MG63 (cell line): ENCODE measurements at regions not wholly inside any gene's neighbourhood (a gene's known extent, or its start where the extent isn't known, plus 50 kb on each side); places are given as distances from the start of the nearest gene placed in this dataset.

ENCODE experiments used
- DNase-seq: peaks from one replicate; pipeline ENCODE4 v3.0.0-alpha.2; 2020
- H3K27me3 ChIP-seq: fragments of 250-450 bp; sonication (Bioruptor Pico); 2 replicates; pipeline ENCODE4 v1.5.1; 2020; ENCODE audit warnings: mild to moderate bottlenecking, moderate library complexity
- H3K36me3 ChIP-seq: fragments of 250-450 bp; sonication (Bioruptor Pico); 2 replicates; pipeline ENCODE4 v1.5.1; 2020; ENCODE audit warnings: mild to moderate bottlenecking, moderate library complexity
- H3K4me3 ChIP-seq: fragments of 250-450 bp; sonication (Bioruptor Pico); 2 replicates; pipeline ENCODE4 v1.5.1; 2020; ENCODE audit warnings: mild to moderate bottlenecking, moderate library complexity
- H3K9me3 ChIP-seq: fragments of 250-450 bp; sonication (Bioruptor Pico); 2 replicates; pipeline ENCODE4 v1.5.1; 2020; ENCODE audit warnings: mild to moderate bottlenecking, moderate library complexity

DNA sequence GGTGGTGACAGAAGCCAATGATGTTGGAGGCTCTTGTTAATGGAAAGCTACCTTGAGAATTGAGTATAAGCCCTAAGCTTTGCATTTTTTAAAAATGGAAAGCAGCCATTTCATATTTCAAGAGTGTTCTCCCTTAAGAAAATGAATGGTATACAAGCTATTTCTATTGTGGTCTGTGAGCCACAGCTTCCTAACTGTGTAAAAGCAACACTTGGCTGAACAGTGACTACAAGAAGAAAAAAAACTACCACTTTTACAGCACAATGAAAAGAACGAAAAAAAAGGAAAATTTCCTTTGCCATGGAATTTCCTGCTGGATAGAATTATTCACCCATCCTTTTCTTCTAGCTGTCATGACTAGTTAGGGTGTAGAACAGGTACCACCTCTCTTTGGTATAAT is 397.1 kb upstream of the BTBD3 start:
- H3K36me3 ChIP-seq: no peaks in the 10 kb centered on the region
- DNase-seq: no peak
- H3K4me3 ChIP-seq: no peak overlapping the region
- no peaks in the 10 kb centered on the region for H3K27me3 ChIP-seq
- H3K9me3 ChIP-seq: peaks cover 8% of the 10 kb centered on the region

DNA sequence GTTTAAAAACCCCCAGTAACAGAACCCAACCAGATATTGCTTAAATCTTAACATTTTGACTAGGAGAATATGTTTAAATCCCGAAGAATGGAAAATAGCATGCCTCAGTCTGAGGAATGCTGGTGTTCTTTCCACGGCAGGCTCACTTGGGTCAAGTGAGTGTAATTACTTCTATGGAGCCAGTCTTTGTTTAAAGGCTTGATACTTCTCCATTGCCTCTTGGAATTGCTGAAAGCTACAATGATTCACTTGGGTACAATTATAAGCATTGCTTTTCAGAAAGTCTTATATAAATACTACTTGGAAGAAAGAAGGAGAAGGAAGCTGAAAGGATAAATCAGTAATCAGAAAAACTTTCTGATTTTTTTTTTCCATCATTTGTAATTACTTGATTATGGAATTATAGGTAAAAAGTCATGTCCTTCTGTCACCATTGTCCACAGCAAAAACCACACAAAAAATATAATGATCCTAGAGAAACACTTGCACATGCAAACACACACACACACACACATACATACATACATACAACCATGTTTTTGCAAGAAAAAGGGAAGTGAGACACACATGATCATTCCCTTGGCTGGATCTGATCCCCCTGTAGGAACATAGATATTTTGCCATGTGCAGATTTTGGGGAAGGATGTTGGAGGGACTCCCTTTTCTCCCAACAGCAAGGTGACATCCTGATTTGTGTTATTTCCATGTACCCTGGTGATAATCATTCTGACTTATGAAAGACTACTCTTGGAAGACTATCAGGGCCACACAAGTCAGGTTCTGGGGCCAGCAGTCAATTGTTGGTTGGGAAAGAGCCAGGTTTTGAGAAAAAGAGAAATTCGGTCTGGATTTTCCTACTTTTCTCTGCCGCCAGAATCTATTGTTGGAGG is 396.0 kb upstream of the BTBD3 start:
- peaks cover 8% of the 10 kb centered on the region for H3K9me3 ChIP-seq
- H3K36me3 ChIP-seq: no peaks in the 10 kb centered on the region
- DNase-seq: no peak
- no peak overlapping the region for H3K4me3 ChIP-seq
- H3K27me3 ChIP-seq: no peaks in the 10 kb centered on the region

DNA sequence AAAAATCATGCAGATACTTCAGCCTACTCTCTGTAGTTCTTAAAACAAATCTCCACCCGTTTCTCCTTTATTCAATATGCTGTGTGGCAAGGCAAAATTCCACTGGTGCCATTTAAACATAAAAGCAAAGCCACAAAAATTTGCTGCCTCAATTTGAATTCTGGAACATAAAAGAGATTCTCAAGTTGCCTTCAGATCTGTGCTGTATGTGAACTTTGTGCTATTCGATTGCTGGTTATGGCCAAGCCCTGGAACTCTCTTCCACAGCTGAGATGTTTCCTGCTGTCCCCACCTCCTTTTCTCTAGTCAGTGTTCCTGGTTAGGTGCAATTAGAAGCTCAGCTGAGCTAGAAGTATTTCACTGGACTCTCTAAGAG is 395.3 kb upstream of the BTBD3 start:
- DNase-seq: no peak
- peaks cover 8% of the 10 kb centered on the region for H3K9me3 ChIP-seq
- H3K27me3 ChIP-seq: no peaks in the 10 kb centered on the region
- no peak overlapping the region for H3K4me3 ChIP-seq
- H3K36me3 ChIP-seq: no peaks in the 10 kb centered on the region

DNA sequence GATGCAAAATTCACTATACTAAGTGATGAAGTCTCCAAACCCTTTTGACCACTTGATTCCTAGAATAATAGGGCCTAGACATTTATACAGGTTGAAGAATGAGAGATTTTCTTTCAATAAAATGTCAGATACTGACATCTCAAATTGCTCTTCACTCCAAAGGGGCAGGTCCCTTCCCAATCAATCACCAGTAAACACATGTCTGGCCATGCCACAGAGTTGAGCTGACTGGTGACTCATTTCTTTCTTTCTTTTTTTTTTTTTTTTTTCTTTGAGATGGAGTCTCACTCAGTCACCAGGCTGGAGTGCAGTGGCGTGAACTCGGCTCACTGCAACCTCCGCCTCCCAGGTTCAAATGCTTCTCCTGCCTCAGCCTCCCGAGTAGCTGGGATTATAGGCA is 388.6 kb upstream of the BTBD3 start:
- Histone ChIP-seq H3K27me3 (no peaks in the 10 kb centered on the region), H3K36me3 (no peaks in the 10 kb centered on the region), H3K9me3 (peaks cover 20% of the 10 kb centered on the region), H3K4me3 (no peak overlapping the region)
- no peak for DNase-seq

DNA sequence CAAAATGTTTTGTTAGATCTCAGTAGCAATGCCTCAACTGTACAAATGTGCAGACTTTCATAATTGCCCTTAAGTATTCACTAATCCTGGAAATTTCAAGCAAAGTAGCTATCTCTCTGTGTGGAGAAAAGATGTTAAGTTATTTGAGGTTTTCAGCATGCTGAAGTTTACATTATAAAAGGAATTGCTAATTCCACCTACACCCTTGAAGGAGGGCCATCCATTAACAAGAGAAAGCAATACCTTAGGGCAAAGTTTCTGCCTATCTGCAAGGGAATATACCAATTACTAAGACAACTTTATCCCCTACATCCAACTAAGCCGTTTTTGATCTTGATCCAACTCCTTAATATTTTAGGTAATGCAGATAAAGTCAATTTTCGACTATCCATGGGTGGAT is 380.7 kb upstream of the BTBD3 start:
- Histone ChIP-seq H3K9me3 (no peaks in the 10 kb centered on the region), H3K36me3 (no peaks in the 10 kb centered on the region), H3K4me3 (no peak overlapping the region), H3K27me3 (no peaks in the 10 kb centered on the region; the same call in none of the 2 replicates)
- no peak for DNase-seq

DNA sequence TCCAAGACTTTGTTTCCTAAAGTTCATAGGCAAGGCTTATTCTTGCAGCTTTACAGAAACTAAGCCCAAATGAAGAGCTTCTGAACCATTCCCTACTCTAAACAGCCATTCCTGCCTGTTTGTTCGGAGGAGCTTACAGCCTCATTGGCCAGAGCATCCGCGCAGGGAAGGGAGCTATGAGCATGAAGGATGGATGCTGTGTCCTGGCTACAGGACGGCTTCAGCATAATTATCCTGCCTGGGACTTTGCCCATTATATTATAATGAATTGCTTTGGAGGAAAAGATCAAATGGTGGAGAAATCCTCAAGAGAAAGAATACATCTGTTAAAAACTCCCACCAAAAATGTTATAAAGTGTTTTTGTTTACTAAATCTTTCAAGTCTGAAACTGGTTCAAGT is 378.2 kb upstream of the BTBD3 start:
- H3K4me3 ChIP-seq: no peak overlapping the region
- H3K9me3 ChIP-seq: no peaks in the 10 kb centered on the region
- no peak for DNase-seq
- no peaks in the 10 kb centered on the region for H3K36me3 ChIP-seq
- no peaks in the 10 kb centered on the region; the same call in 1 of the 2 replicates for H3K27me3 ChIP-seq

DNA sequence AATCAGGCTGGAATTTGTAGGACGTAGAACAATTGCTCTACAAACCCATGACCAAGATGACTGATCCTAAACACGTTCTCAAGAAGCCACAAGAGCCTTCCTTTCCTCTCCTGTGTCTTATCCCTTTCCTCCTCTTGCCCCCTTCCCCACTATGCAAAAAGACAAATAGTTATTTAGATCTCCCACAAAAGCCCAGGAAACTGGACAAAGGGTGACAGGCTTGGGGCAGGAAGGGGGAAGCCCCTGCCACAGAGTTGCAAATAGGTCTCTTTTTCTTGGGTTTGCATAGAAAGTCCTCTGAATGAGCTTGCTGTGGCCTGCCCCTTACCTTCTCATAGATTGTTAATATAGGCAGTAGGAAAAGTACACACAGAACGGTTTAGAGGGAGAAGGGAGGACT is 377.1 kb upstream of the BTBD3 start:
- Histone ChIP-seq H3K9me3 (no peaks in the 10 kb centered on the region), H3K27me3 (no peaks in the 10 kb centered on the region; the same call in 1 of the 2 replicates), H3K4me3 (no peak overlapping the region), H3K36me3 (no peaks in the 10 kb centered on the region)
- DNase-seq: no peak

DNA sequence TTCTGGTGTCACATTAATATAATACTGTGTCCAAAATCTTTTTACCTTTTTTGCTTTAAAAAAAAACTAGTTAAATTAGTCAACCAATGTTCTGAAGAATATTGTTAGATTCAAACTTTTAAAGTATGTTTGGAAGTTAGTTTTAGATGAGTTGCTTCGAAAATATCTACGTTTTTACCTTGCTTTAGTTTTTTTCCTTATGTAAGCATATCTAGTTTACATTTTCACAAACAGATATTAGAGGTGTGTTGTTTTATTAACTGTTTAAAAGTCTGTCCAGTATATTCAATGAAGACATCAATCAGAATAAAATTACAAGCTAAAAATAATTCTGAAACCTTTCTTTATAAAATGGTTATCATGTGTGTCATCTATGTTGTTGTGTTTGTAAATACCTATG is 375.0 kb upstream of the BTBD3 start:
- H3K9me3 ChIP-seq: no peaks in the 10 kb centered on the region
- DNase-seq: no peak

DNA sequence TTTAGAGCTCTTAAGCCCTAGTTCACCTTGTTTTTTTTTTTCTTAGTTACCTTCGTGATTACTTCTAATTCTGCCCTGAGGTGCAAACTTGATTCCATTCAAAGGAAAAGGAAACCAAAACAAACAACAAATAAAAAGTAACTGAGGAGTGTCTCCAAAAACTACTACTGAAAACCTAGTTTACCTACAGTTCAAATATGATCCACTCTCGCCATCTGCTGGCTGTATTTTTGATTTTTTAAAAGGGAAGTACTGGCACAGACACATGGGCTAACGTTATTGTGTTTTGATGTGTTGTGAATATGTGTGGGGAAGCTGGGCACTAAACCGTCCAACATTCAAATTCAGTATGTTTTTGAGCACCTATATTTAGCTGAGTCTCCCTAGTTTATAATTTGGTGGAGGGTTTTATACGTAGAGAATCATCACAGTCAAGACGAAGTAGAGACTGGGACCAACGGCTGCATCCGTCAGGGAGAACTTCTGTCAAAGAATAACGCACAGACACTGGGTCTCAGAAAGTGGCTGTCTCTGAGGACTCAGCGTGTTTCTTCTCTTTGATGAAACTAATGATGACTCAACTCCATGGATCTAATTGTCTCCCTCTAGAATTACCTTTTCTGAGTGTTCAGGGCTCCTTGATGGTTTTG is 373.5 kb upstream of the BTBD3 start:
- Histone ChIP-seq H3K9me3 (no peaks in the 10 kb centered on the region), H3K36me3 (no peaks in the 10 kb centered on the region), H3K4me3 (no peak overlapping the region), H3K27me3 (no peaks in the 10 kb centered on the region; the same call in 1 of the 2 replicates)
- no peak for DNase-seq

More for the DNA sequence above, 375.0 kb upstream of the BTBD3 start:
- H3K27me3 ChIP-seq: no peaks in the 10 kb centered on the region; the same call in 1 of the 2 replicates
- no peaks in the 10 kb centered on the region for H3K36me3 ChIP-seq
- H3K4me3 ChIP-seq: no peak overlapping the region

DNA sequence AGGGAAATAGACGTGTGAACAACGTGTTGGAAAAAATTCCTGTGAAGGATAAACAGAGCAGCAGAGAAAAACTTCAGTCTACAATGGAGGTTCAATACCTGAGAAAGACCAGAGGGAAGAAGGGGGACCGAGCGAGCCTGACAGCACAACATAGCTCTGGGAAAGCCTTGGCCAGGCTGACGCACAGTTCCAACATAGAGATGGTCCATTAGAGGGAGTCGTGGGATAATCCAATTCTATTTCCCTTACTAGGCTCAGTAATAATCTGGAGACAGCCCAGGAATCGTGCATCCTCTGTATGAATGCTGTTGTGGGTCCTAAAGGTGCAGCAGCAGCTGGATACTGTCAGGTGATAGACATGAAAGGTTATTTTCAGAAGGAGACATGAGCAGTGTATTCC is 370.8 kb upstream of the BTBD3 start:
- no peak for DNase-seq
- Histone ChIP-seq H3K27me3 (no peaks in the 10 kb centered on the region), H3K4me3 (no peak overlapping the region)

DNA sequence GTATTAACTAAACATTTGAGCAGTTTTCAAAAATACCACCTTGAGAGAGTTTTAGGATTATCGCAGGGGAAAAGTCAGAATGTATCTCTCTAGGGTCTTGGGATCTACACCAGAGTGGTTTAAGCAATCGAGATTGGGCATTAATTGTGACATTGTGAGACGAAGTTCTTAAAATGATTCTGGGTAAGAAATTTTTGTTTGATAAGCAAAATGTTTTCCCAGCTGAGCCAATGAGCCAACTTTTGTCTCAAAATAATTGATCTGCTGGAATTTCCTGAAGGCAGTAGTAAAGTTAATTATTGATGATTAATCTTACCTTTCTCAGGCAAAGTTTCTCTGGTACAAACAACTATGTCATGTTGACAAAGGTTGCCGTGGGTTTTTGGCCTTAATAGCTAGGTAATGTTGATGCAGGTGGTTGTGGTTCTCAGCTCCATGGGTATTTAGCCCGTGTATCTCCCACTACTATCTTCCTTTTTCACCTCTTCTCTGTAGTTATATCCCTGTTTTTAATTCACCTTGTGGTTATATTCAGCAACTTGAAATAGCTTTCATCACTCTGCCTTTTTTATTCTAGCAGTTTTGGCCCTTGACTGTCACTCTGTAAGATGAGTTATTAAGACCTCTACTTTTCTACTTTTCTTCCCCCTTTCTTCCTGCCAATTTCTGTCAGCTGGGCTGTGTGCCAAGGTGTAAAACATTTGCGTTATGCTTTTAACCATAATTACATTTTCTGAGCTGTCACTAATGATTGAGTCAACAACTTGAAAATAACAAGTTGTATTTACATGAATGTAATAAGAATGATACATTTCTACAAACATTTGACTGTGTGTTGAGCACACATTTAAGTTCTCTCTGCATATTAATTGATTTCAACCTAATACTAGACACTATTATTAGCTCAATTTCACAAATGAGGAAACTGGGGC is 368.3 kb upstream of the BTBD3 start:
- Histone ChIP-seq H3K4me3 (no peak overlapping the region), H3K9me3 (no peaks in the 10 kb centered on the region), H3K27me3 (no peaks in the 10 kb centered on the region), H3K36me3 (no peaks in the 10 kb centered on the region)
- DNase-seq: no peak

More for the DNA sequence above, 370.8 kb upstream of the BTBD3 start:
- no peaks in the 10 kb centered on the region for H3K36me3 ChIP-seq
- no peaks in the 10 kb centered on the region for H3K9me3 ChIP-seq

DNA sequence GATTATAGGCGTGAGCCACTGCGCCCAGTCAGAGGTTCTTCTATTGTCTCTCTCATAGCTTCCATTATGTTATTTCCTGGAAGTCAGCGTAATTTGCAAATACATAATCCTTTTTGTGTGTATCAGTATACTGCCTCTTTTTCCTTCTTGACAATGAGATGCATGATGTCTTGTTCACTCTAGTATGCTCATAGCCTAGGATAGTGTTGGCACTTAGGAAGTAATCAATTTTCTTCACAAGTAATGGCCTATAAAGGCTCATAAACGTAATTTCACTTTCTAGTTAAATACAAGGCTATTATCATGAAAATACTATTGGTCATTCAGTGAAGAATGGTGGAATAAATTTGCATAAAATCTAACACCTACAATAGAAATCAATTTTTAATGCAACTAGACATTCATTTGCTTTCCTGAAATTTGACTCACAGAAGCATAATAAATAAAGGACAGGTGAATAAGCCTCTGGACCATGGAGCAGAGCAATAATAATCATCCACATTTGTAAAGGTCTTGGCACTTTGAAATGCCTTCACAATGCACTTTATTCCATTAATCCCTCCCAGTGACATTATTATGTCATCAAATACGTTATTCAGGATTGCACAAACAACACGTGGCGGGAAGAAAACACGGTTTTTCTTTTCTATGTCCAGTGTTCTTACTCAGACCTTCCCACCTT is 366.9 kb upstream of the BTBD3 start:
- DNase-seq: no peak
- Histone ChIP-seq H3K9me3 (no peaks in the 10 kb centered on the region), H3K27me3 (no peaks in the 10 kb centered on the region), H3K36me3 (no peaks in the 10 kb centered on the region), H3K4me3 (no peak overlapping the region)

DNA sequence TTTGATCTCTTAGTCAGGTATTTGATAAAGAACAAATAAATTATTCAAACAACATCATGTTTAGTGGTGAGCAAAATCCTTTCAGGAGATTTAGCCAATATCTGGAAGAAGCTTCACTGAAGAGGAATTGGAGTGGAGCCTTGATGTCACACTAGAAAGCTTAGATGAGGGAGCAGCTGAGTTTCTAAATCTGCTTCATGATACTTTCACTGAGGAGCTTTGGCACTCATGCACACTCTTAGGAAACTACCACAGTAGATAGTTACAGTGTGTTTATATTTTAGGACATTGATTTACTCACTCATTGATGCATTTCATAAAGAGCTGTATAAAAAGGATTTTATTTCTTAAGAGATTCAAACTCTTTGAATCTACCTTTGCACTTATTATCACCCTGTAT is 366.2 kb upstream of the BTBD3 start:
- DNase-seq: no peak
- Histone ChIP-seq H3K4me3 (no peak overlapping the region), H3K9me3 (no peaks in the 10 kb centered on the region), H3K27me3 (no peaks in the 10 kb centered on the region), H3K36me3 (no peaks in the 10 kb centered on the region)

DNA sequence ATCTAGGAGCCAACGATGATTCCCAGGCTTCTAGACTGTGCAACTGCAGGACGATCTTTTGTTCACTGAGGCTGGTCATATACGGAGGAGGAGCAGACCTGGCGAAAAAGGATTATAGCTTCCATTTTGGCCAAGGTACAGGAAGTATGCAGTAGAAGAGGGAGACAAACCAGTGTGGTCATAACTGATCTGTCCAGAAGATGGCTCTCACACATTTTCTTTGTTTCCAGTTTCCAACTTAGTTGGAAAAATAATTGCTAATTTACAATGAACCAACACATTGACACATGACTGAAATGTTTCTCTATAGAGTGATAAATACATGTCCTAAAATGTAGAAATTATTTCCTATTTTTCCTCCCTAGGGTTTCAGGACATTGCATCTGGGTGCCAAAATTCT is 364.1 kb upstream of the BTBD3 start:
- DNase-seq: no peak
- H3K36me3 ChIP-seq: no peaks in the 10 kb centered on the region
- no peak overlapping the region for H3K4me3 ChIP-seq
- no peaks in the 10 kb centered on the region for H3K27me3 ChIP-seq
- H3K9me3 ChIP-seq: no peaks in the 10 kb centered on the region

DNA sequence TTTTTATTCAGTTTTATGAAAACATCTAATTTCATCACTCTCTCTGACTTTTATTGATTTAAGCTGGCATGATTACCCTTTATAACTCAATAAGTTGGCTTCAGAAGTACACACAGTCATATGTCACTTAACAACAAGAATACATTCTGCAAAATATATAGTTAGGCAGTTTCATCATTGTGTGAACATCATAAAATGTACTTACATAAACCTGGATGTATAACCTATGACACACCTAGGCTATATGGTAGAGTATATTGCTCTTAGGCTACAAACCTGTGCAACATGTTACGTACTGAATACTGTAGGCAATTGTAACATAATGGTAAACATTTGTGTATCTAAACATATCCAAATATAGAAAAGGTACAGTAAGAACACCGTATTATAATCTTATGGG is 362.2 kb upstream of the BTBD3 start:
- DNase-seq: no peak
- Histone ChIP-seq H3K27me3 (no peaks in the 10 kb centered on the region), H3K9me3 (no peaks in the 10 kb centered on the region), H3K36me3 (no peaks in the 10 kb centered on the region), H3K4me3 (no peak overlapping the region)

DNA sequence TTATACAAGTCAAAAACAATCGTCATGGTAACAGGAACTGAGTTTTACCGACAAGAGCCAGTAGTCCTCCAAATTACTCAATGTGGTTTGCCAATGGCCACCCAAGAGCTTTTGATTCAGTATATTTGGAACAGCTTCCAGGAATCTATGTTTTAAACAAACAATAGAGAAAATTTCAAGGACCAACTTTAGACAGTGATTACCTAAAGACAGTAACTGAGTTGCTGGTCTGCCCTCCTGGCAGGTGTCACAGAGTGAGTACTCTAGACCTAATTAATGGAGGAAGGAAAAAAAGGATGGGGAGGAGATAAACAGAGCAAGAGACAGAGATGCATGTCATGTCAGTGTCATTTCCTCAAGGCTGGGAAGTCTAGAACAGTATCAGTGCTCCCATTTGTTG is 361.3 kb upstream of the BTBD3 start:
- no peak for DNase-seq
- Histone ChIP-seq H3K36me3 (no peaks in the 10 kb centered on the region), H3K9me3 (no peaks in the 10 kb centered on the region), H3K27me3 (no peaks in the 10 kb centered on the region), H3K4me3 (no peak overlapping the region)
